Left ventricle myocardium inferior (tissue), 1 donor: ENCODE measurements at regions not wholly inside any gene's neighbourhood (a gene's known extent, or its start where the extent isn't known, plus 50 kb on each side); places are given as distances from the start of the nearest gene placed in this dataset.

Experiments
- DNase-seq: peaks from one replicate; pipeline ENCODE4 v3.0.0-alpha.2; 2020
- H3K27ac ChIP-seq: fragments of 200-600 bp; replicated peaks from 2 replicates; pipeline ENCODE4 v1.8.0; 2021
- H3K27me3 ChIP-seq: fragments of 200-600 bp; 2 replicates; pipeline ENCODE4 v1.8.0; 2021; ENCODE audit warnings: low read depth
- H3K36me3 ChIP-seq: fragments of 200-600 bp; 2 replicates; pipeline ENCODE4 v1.8.0; 2021
- H3K4me1 ChIP-seq: fragments of 200-600 bp; 2 replicates; pipeline ENCODE4 v1.8.0; 2021
- H3K4me3 ChIP-seq: fragments of 200-600 bp; 2 replicates; pipeline ENCODE4 v1.8.0; 2021; ENCODE audit warnings: mild to moderate bottlenecking, moderate library complexity
- H3K9me3 ChIP-seq: fragments of 200-600 bp; replicated peaks from 2 replicates; pipeline ENCODE4 v1.8.0; 2021
- CTCF ChIP-seq: fragments of 200-600 bp; IDR thresholded peaks from 2 replicates; pipeline ENCODE4 v1.8.0; 2021; ENCODE audit warnings: antibody characterized with exemption, mild to moderate bottlenecking, borderline replicate concordance
- intact Hi-C: fragments of 100-400 bp; cut with micrococcal nuclease; formaldehyde crosslinking; loops from one replicate; pipeline ENCODE4 v1.11.0; 2022
- donor health status: DM: no; HTN: yes; CAD: no; lungs with severe emphysema.

DNA sequence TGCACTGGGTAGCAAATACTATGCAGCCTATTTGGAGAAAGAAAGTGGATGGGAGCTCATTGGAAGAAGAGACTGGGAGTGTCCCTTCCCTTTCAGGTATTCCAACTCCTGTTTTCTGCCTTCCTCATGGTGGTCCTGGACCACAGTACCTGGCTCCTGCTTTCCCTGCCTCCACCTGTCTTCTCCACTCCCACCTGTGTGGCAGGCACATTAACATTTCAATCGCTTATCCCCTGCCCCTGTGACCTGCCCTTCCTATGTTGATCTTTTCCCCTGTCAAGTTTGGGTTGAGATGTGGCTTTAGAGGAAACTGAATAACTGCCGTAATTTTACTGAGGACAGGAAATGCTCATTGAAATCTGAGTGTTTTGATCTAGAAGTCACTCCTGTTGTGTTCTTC, 415.8 kb upstream of the PODXL start:
- no peak overlapping the region for H3K4me3 ChIP-seq
- no peak overlapping the region for H3K27ac ChIP-seq
- H3K9me3 ChIP-seq = peaks cover 7% of the 10 kb centered on the region
- H3K27me3 ChIP-seq = peaks cover 10% of the 10 kb centered on the region
- H3K4me1 ChIP-seq = no peaks in the 10 kb centered on the region
- no peaks in the 10 kb centered on the region for H3K36me3 ChIP-seq
- intact Hi-C loops = no loop called here
- TF ChIP-seq CTCF = no peak
- no peak for DNase-seq

DNA sequence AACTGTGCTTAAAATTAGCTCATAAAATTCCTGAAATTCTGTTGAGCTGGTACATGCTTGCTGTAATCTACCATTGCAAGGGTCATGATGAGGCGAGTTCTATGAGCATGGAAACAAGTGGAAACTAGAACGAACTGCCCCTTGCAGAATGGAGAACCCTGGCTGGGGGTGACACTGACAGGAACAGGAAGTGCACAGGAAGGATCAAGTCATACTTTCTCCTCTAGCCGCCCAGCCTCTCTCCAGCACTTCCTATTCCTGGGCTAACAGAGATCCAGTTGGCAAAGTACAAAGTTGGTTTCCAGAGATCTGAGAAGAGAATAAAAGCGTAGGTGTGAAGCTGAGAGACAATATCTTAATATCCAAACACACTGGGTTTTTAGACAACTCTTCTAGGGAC, 414.2 kb upstream of the PODXL start:
- H3K36me3 ChIP-seq = no peaks in the 10 kb centered on the region
- no peaks in the 10 kb centered on the region for H3K9me3 ChIP-seq
- no peak for TF ChIP-seq CTCF
- no peak overlapping the region for H3K4me3 ChIP-seq
- H3K27ac ChIP-seq = no peak overlapping the region
- intact Hi-C loops = no loop called here
- peaks cover 10% of the 10 kb centered on the region for H3K27me3 ChIP-seq
- no peak for DNase-seq
- no peaks in the 10 kb centered on the region for H3K4me1 ChIP-seq

DNA sequence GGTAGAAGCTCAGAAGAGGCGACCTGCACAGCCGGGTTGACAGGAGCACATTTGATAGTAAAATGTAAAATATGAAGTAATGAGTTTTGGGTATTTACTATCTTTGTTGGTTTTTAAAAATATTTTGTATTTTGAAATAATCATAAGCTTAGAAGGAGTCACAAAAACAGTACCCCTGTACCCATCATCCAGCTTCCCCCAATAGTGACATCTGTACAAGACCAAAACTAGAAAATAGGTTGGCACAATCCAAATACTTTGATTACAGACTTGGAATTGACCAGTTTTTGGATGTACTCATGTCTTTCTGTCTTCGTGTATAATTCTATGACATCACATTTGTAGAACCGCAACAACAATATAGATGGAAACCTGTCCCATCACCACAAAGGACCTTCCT, 413.1 kb upstream of the PODXL start:
- H3K4me3 ChIP-seq = no peak overlapping the region
- TF ChIP-seq CTCF = no peak
- no peak overlapping the region for H3K27ac ChIP-seq
- no peaks in the 10 kb centered on the region for H3K9me3 ChIP-seq
- no peaks in the 10 kb centered on the region for H3K4me1 ChIP-seq
- H3K27me3 ChIP-seq = peaks cover 18% of the 10 kb centered on the region
- DNase-seq = no peak
- H3K36me3 ChIP-seq = no peaks in the 10 kb centered on the region
- intact Hi-C loops = no loop called here

GRCh38 chr7:131967216-131967730, 410.8 kb upstream of the PODXL start:
- Histone ChIP-seq H3K36me3 (no peaks in the 10 kb centered on the region), H3K4me3 (no peak overlapping the region), H3K27ac (no peak overlapping the region), H3K9me3 (no peaks in the 10 kb centered on the region), H3K4me1 (no peaks in the 10 kb centered on the region), H3K27me3 (peaks cover 16% of the 10 kb centered on the region)
- intact Hi-C loops = no loop called here
- no peak for DNase-seq
- no peak for TF ChIP-seq CTCF

- Histone ChIP-seq H3K9me3 (no peaks in the 10 kb centered on the region), H3K36me3 (no peaks in the 10 kb centered on the region), H3K4me1 (no peaks in the 10 kb centered on the region), H3K4me3 (no peak overlapping the region), H3K27me3 (peaks cover 13% of the 10 kb centered on the region), H3K27ac (no peak overlapping the region)
- TF ChIP-seq CTCF = no peak
- DNase-seq = no peak
- intact Hi-C loops = no loop called here
Observed at GRCh38 chr7:131964203-131964602, 407.8 kb upstream of the PODXL start.
